ENCODE measurements at regions not wholly inside any gene's neighbourhood (a gene's known extent, or its start where the extent isn't known, plus 50 kb on each side); places are given as distances from the start of the nearest gene placed in this dataset.
A peak's percentile ranks its signal among the peaks of the same experiment; 100 is the strongest.

GRCh38 chr13:24076109-24076508 lies 84.4 kb upstream of the SPATA13 start:
- H3K4me3 Mint-ChIP-seq: peak overlapping the region; percentile 9
- DNase-seq (ENCODE audit: low spot score): no peak

GRCh38 chr13:24076636-24077035 lies 83.9 kb upstream of the SPATA13 start:
- no peak for DNase-seq (ENCODE audit: low spot score)
- no peaks in the 10 kb centered on the region for H3K36me3 Mint-ChIP-seq (ENCODE audit: low read depth)
- H3K27me3 Mint-ChIP-seq (ENCODE audit: low read depth): peaks cover 3% of the 10 kb centered on the region
- H3K27ac Mint-ChIP-seq: no peak overlapping the region
- peak overlapping the region; percentile 9 for H3K4me3 Mint-ChIP-seq
- H3K9me3 Mint-ChIP-seq: no peaks in the 10 kb centered on the region
- H3K4me1 Mint-ChIP-seq (ENCODE audit: low read depth): peaks cover 5% of the 10 kb centered on the region

More at GRCh38 chr13:24076109-24076508, 84.4 kb upstream of the SPATA13 start:
- H3K36me3 Mint-ChIP-seq (ENCODE audit: low read depth): no peaks in the 10 kb centered on the region
- H3K27me3 Mint-ChIP-seq (ENCODE audit: low read depth): peaks cover 3% of the 10 kb centered on the region
- H3K27ac Mint-ChIP-seq: no peak overlapping the region
- H3K9me3 Mint-ChIP-seq: no peaks in the 10 kb centered on the region
- peaks cover 5% of the 10 kb centered on the region for H3K4me1 Mint-ChIP-seq (ENCODE audit: low read depth)

GRCh38 chr13:24080134-24080533 lies 80.4 kb upstream of the SPATA13 start:
- H3K27ac Mint-ChIP-seq: no peak overlapping the region
- no peaks in the 10 kb centered on the region for H3K9me3 Mint-ChIP-seq
- H3K27me3 Mint-ChIP-seq (ENCODE audit: low read depth): peaks cover 14% of the 10 kb centered on the region
- no peak overlapping the region for H3K4me3 Mint-ChIP-seq
- no peaks in the 10 kb centered on the region for H3K36me3 Mint-ChIP-seq (ENCODE audit: low read depth)
- DNase-seq (ENCODE audit: low spot score): no peak
- peaks cover 4% of the 10 kb centered on the region for H3K4me1 Mint-ChIP-seq (ENCODE audit: low read depth)

- no peaks in the 10 kb centered on the region for H3K9me3 Mint-ChIP-seq
- H3K4me3 Mint-ChIP-seq: no peak overlapping the region
- H3K4me1 Mint-ChIP-seq (ENCODE audit: low read depth): peaks cover 3% of the 10 kb centered on the region
- H3K27me3 Mint-ChIP-seq (ENCODE audit: low read depth): peaks cover 23% of the 10 kb centered on the region
- no peaks in the 10 kb centered on the region for H3K36me3 Mint-ChIP-seq (ENCODE audit: low read depth)
- no peak overlapping the region for H3K27ac Mint-ChIP-seq
- DNase-seq (ENCODE audit: low spot score): no peak
These were observed 79.1 kb upstream of the SPATA13 start for GRCh38 chr13:24081387-24081786.

- Mint-ChIP-seq H3K4me3 (no peak overlapping the region), H3K27me3 (ENCODE audit: low read depth) (peaks cover 26% of the 10 kb centered on the region), H3K4me1 (ENCODE audit: low read depth) (no peaks in the 10 kb centered on the region), H3K9me3 (no peaks in the 10 kb centered on the region), H3K36me3 (ENCODE audit: low read depth) (no peaks in the 10 kb centered on the region), H3K27ac (no peak overlapping the region)
- no peak for DNase-seq (ENCODE audit: low spot score)
These were observed 77.4 kb upstream of the SPATA13 start for GRCh38 chr13:24083141-24083540.

GRCh38 chr13:24083722-24084421 lies 76.6 kb upstream of the SPATA13 start:
- no peak overlapping the region for H3K27ac Mint-ChIP-seq
- DNase-seq (ENCODE audit: low spot score): no peak
- no peaks in the 10 kb centered on the region for H3K9me3 Mint-ChIP-seq
- peaks cover 26% of the 10 kb centered on the region for H3K27me3 Mint-ChIP-seq (ENCODE audit: low read depth)
- no peaks in the 10 kb centered on the region for H3K4me1 Mint-ChIP-seq (ENCODE audit: low read depth)
- no peaks in the 10 kb centered on the region for H3K36me3 Mint-ChIP-seq (ENCODE audit: low read depth)
- H3K4me3 Mint-ChIP-seq: no peak overlapping the region

- H3K9me3 Mint-ChIP-seq: no peaks in the 10 kb centered on the region
- H3K27ac Mint-ChIP-seq: peak overlapping the region; percentile 23
- no peak overlapping the region for H3K4me3 Mint-ChIP-seq
- no peaks in the 10 kb centered on the region for H3K4me1 Mint-ChIP-seq (ENCODE audit: low read depth)
- no peak for DNase-seq (ENCODE audit: low spot score)
- peaks cover 32% of the 10 kb centered on the region for H3K27me3 Mint-ChIP-seq (ENCODE audit: low read depth)
- H3K36me3 Mint-ChIP-seq (ENCODE audit: low read depth): no peaks in the 10 kb centered on the region
These were observed 74.9 kb upstream of the SPATA13 start for GRCh38 chr13:24085662-24086061.

- Mint-ChIP-seq H3K4me1 (ENCODE audit: low read depth) (no peaks in the 10 kb centered on the region), H3K27me3 (ENCODE audit: low read depth) (peaks cover 32% of the 10 kb centered on the region), H3K9me3 (no peaks in the 10 kb centered on the region), H3K4me3 (no peak overlapping the region), H3K27ac (no peak overlapping the region), H3K36me3 (ENCODE audit: low read depth) (no peaks in the 10 kb centered on the region)
- DNase-seq (ENCODE audit: low spot score): no peak
These were observed 73.9 kb upstream of the SPATA13 start for GRCh38 chr13:24086642-24087041.

GRCh38 chr13:24087605-24088225 lies 72.8 kb upstream of the SPATA13 start:
- H3K36me3 Mint-ChIP-seq (ENCODE audit: low read depth): no peaks in the 10 kb centered on the region
- no peak overlapping the region for H3K4me3 Mint-ChIP-seq
- H3K27ac Mint-ChIP-seq: no peak overlapping the region
- DNase-seq (ENCODE audit: low spot score): no peak
- H3K27me3 Mint-ChIP-seq (ENCODE audit: low read depth): peaks cover 29% of the 10 kb centered on the region
- H3K4me1 Mint-ChIP-seq (ENCODE audit: low read depth): no peaks in the 10 kb centered on the region
- no peaks in the 10 kb centered on the region for H3K9me3 Mint-ChIP-seq

- Mint-ChIP-seq H3K9me3 (no peaks in the 10 kb centered on the region), H3K27me3 (ENCODE audit: low read depth) (peaks cover 18% of the 10 kb centered on the region), H3K36me3 (ENCODE audit: low read depth) (no peaks in the 10 kb centered on the region), H3K4me1 (ENCODE audit: low read depth) (no peaks in the 10 kb centered on the region), H3K4me3 (no peak overlapping the region), H3K27ac (no peak overlapping the region)
- no peak for DNase-seq (ENCODE audit: low spot score)
These were observed 70.5 kb upstream of the SPATA13 start for GRCh38 chr13:24090049-24090448.

- no peaks in the 10 kb centered on the region for H3K36me3 Mint-ChIP-seq (ENCODE audit: low read depth)
- no peak overlapping the region for H3K4me3 Mint-ChIP-seq
- no peak overlapping the region for H3K27ac Mint-ChIP-seq
These were observed 69.4 kb upstream of the SPATA13 start for GRCh38 chr13:24091080-24091479.

GRCh38 chr13:24092108-24092507 lies 68.4 kb upstream of the SPATA13 start:
- Mint-ChIP-seq H3K4me3 (no peak overlapping the region), H3K9me3 (no peaks in the 10 kb centered on the region), H3K4me1 (ENCODE audit: low read depth) (peaks cover 7% of the 10 kb centered on the region), H3K27ac (no peak overlapping the region), H3K36me3 (ENCODE audit: low read depth) (no peaks in the 10 kb centered on the region), H3K27me3 (ENCODE audit: low read depth) (peaks cover 6% of the 10 kb centered on the region)
- no peak for DNase-seq (ENCODE audit: low spot score)

More at GRCh38 chr13:24091080-24091479, 69.4 kb upstream of the SPATA13 start:
- no peak for DNase-seq (ENCODE audit: low spot score)
- Mint-ChIP-seq H3K4me1 (ENCODE audit: low read depth) (no peaks in the 10 kb centered on the region), H3K27me3 (ENCODE audit: low read depth) (peaks cover 12% of the 10 kb centered on the region), H3K9me3 (no peaks in the 10 kb centered on the region)

- peaks cover 9% of the 10 kb centered on the region for H3K27me3 Mint-ChIP-seq (ENCODE audit: low read depth)
- H3K27ac Mint-ChIP-seq: no peak overlapping the region
- H3K36me3 Mint-ChIP-seq (ENCODE audit: low read depth): peaks cover 1% of the 10 kb centered on the region
These were observed 67.5 kb upstream of the SPATA13 start for GRCh38 chr13:24093047-24093446.

GRCh38 chr13:24096659-24097058 lies 63.9 kb upstream of the SPATA13 start:
- H3K4me3 Mint-ChIP-seq: peak overlapping the region; percentile 62
- H3K27ac Mint-ChIP-seq: peak overlapping the region; percentile 73

More at GRCh38 chr13:24093047-24093446, 67.5 kb upstream of the SPATA13 start:
- no peak for DNase-seq (ENCODE audit: low spot score)
- no peaks in the 10 kb centered on the region for H3K9me3 Mint-ChIP-seq
- H3K4me3 Mint-ChIP-seq: no peak overlapping the region
- H3K4me1 Mint-ChIP-seq (ENCODE audit: low read depth): peaks cover 16% of the 10 kb centered on the region

More at GRCh38 chr13:24096659-24097058, 63.9 kb upstream of the SPATA13 start:
- Mint-ChIP-seq H3K27me3 (ENCODE audit: low read depth) (peaks cover 20% of the 10 kb centered on the region), H3K9me3 (no peaks in the 10 kb centered on the region), H3K4me1 (ENCODE audit: low read depth) (peaks cover 17% of the 10 kb centered on the region), H3K36me3 (ENCODE audit: low read depth) (peaks cover 1% of the 10 kb centered on the region)
- DNase-seq (ENCODE audit: low spot score): no peak
